ENCODE measurements at regions not wholly inside any gene's neighbourhood (a gene's known extent, or its start where the extent isn't known, plus 50 kb on each side); places are given as distances from the start of the nearest gene placed in this dataset.

- TF ChIP-seq CTCF (conservative IDR thresholded peaks at IDR 0.05; ENCODE audit: low read depth in 2 of 2) (no peak), EZH2phosphoT487 (IDR thresholded peaks at IDR 0.05; ENCODE audit: unreplicated experiment) (no peak), CREB1 (CRISPR knock-in tag; IDR thresholded peaks at IDR 0.05; ENCODE audit: low read depth) (no peak), POLR2AphosphoS5 (IDR thresholded peaks at IDR 0.05; ENCODE audit: low read depth) (no peak)
Observed at GRCh38 chr16:59552164-59552563, 818.0 kb upstream of the GOT2 start.
